HG03558 (cell line): ENCODE measurements at regions not wholly inside any gene's neighbourhood (a gene's known extent, or its start where the extent isn't known, plus 50 kb on each side); places are given as distances from the start of the nearest gene placed in this dataset.
"Not testable (repeated sequence)": the region's sequence is repeated elsewhere in the genome, so short reads cannot be mapped to it uniquely, and the experiment has no call there.

Experiments
- ATAC-seq: cut with Tn5 transposase; IDR thresholded peaks from one replicate; pipeline ENCODE4 v1.9.1; 2021; ENCODE audit warnings: moderate number of reproducible peaks; ENCODE audit not compliant: unreplicated experiment; ENCODE audit errors: extremely low read depth

DNA sequence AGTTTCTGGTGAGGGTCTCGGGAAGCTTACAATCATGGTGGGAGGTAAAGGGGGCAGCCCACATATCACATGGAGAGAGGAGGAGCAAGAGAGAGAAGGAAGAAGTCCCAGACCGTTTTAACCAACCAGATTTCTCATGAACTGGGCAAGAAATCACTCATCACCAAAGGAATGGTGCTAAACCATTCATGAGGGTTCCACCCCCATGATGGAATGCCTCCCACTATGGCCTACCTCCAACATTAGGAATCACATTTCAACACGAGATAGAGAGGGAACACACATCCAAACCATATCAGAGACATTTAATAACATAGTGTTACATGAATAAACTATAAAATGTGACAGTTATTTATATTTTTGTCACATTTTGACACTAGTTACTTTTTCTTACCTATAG, 214.8 kb upstream of the MAGI2 start:
- ATAC-seq = no peak

- no peak for ATAC-seq
Observed at GRCh38 chr7:79666472-79666871, 213.0 kb upstream of the MAGI2 start.

- no peak for ATAC-seq
Observed at GRCh38 chr7:79664884-79665676, 211.6 kb upstream of the MAGI2 start.

GRCh38 chr7:79658304-79658703, 204.8 kb upstream of the MAGI2 start:
- no peak for ATAC-seq

GRCh38 chr7:79653136-79653631, 199.7 kb upstream of the MAGI2 start:
- ATAC-seq = no peak

GRCh38 chr7:79652619-79653018, 199.2 kb upstream of the MAGI2 start:
- no peak for ATAC-seq

- ATAC-seq = no peak
Observed at GRCh38 chr7:79647711-79648110, 194.2 kb upstream of the MAGI2 start.

GRCh38 chr7:79646278-79646677, 192.8 kb upstream of the MAGI2 start:
- ATAC-seq = no peak

DNA sequence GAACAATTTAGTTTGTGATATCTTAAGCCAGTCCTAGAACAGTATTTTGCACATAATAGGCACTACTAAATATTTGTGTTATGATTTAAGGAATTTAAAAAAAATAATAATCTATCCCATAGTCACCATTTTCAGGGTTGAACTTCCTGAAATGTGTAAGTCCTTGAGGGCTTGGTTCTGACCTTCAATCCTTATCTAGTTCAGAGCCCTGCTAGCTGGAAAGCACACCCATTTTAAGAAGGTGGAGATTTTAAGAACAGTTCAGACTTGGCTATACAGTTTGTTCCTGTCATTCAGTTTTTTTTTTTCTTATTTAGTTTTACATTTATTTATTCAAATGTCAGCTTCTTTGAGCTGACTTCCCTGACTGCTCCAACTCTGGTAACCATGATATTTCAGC, 183.4 kb upstream of the MAGI2 start:
- no peak for ATAC-seq

GRCh38 chr7:79625921-79626320, 172.5 kb upstream of the MAGI2 start:
- ATAC-seq = not testable (repeated sequence)

DNA sequence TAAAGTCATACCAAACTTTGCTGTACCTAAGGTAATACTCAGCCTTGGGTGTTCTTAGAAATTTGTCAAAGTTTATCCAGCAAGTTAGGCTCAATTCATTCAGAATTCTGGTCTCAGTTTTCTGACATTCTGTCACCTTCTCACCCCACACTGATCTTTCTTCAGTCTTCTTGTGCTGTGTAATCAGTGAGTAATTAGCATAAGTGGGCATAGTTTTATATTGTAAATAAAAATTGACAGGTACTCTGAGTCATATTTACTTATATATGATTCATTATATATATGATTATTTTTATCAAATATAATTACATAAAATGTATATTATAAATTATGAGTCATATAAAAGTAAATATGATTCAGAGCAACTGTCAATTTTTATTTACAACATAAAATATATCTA, 170.9 kb upstream of the MAGI2 start:
- no peak for ATAC-seq

DNA sequence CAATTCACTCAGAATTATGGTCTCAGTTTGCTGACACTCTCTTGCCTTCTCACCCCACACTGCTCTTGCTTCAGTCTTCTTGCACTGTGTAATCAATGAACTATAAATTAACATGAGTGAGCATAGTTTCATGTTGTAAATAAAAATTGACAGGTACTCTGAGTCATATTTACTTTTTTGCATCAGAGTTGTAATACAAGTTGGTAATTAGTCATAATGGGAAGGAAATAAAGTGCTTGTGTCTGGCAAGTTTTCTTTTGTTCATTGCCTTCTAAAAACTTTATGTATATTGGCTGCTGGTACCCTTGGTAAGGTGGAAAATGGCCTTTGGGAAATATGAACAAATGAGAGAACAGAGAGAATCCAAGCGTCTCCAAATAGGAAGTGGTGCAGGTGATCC, 169.3 kb upstream of the MAGI2 start:
- ATAC-seq = no peak

- no peak for ATAC-seq
Observed at GRCh38 chr7:79620291-79620690, 166.8 kb upstream of the MAGI2 start.

DNA sequence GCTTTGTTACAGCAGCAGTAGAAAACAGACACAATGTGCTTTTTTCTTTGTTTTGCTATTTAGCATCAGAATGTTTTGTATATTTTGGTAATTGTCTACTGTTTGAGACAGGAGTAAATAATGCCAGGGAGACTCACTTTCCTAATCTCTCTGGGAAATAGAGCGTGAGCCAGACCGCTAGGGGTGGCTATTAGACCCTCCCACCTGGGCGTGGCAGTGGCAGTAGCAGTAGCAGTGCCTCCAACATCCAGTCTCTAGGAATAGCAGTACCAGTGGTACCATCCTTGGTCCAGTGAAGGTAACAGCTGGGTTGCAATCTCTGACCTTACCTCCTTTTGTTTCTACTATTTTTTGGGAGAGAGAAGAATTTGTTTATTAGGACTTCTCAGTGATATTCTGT, 165.7 kb upstream of the MAGI2 start:
- no peak for ATAC-seq

GRCh38 chr7:79615871-79616640, 162.6 kb upstream of the MAGI2 start:
- no peak for ATAC-seq

GRCh38 chr7:79615466-79615865, 162.0 kb upstream of the MAGI2 start:
- ATAC-seq = no peak

- no peak for ATAC-seq
Observed at GRCh38 chr7:79612903-79613302, 159.4 kb upstream of the MAGI2 start.

GRCh38 chr7:79612022-79612421, 158.6 kb upstream of the MAGI2 start:
- ATAC-seq = no peak

DNA sequence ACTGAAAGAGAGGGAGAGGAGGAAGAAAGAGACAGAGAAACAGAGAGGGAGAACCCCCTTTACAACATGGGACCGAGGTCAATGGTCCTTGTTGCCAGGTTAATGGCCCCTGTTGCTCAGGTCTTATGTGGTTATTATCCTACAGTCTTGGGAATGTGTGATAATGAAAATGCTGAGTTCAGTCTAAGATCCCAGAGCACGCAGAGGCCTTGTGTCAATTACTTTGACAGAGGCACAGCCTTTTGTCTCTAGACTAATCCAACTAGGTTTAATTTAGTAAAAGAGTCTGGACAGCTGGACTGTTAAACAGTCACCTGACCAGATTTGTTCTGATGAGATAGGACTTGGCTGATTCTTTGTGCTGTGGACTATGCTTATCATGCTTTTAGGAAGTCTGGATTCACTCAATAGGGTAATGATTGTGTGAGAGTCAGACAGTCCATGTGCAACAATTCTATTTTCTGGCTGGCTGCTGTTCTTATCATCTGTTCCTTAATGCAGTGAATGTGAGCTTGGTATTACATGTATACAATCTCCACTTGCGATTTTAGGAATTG, 157.4 kb upstream of the MAGI2 start:
- ATAC-seq = no peak

- no peak for ATAC-seq
Observed at GRCh38 chr7:79610313-79610712, 156.8 kb upstream of the MAGI2 start.

DNA sequence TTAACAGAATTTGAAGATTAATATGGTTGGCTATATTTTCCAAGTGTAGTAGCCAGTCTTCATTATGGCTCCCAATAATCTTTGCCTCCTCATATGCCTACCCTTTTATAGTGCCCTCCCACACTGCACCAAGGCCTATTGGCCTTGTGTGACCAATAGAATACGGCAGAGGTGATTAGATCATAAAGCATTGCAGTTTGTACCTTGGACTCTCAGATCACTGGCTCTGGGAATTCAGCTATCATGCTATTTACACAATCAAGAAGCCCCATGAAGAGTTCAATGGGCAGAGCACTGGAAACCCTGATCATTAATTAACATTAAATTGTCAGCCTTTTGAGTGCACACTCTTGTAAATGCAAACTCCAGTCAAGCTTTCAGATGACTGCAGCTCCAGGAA, 154.5 kb upstream of the MAGI2 start:
- no peak for ATAC-seq
